Stimulated activated naive CD8-positive, alpha-beta T cell treated with anti-CD3 and anti-CD28 coated beads, Interleukin-15, Interleukin-2, amounts not matched to agents 100 U/mL and 50 U/mL, for 24 hours (primary cell): ENCODE measurements at regions not wholly inside any gene's neighbourhood (a gene's known extent, or its start where the extent isn't known, plus 50 kb on each side); places are given as distances from the start of the nearest gene placed in this dataset.

ENCODE experiments used
- ATAC-seq: fragments of 150-1000 bp; cut with Tn5 transposase; one replicate; pipeline ENCODE4 v1.10.0; 2021
- DNase-seq: peaks from one replicate; pipeline ENCODE4 v3.0.0; 2021

GRCh38 chr3:181660337-181660736, 51.4 kb upstream of the SOX2 start:
- ATAC-seq (no peak), DNase-seq (no peak)

- ATAC-seq (no peak), DNase-seq (no peak)
These were observed 74.3 kb upstream of the SOX2 start for GRCh38 chr3:181637456-181637855.

GRCh38 chr3:181637056-181637455, 74.7 kb upstream of the SOX2 start:
- no peak for DNase-seq
- ATAC-seq, result no peak

- DNase-seq (no peak), ATAC-seq (no peak)
These were observed 76.6 kb upstream of the SOX2 start for GRCh38 chr3:181635141-181635540.

GRCh38 chr3:181633556-181633955, 78.2 kb upstream of the SOX2 start:
- ATAC-seq, result no peak
- no peak for DNase-seq

- DNase-seq, result no peak
- no peak for ATAC-seq
These were observed 79.8 kb upstream of the SOX2 start for GRCh38 chr3:181631901-181632300.

GRCh38 chr3:181630853-181631252, 80.9 kb upstream of the SOX2 start:
- DNase-seq (no peak), ATAC-seq (no peak)

GRCh38 chr3:181629711-181630110, 82.0 kb upstream of the SOX2 start:
- DNase-seq (no peak), ATAC-seq (no peak)

- DNase-seq (no peak), ATAC-seq (no peak)
These were observed 82.7 kb upstream of the SOX2 start for GRCh38 chr3:181629029-181629428.

- ATAC-seq (no peak), DNase-seq (no peak)
These were observed 83.3 kb upstream of the SOX2 start for GRCh38 chr3:181628384-181628783.

GRCh38 chr3:181626036-181626435, 85.7 kb upstream of the SOX2 start:
- DNase-seq (no peak), ATAC-seq (no peak)

GRCh38 chr3:181623924-181624694, 87.6 kb upstream of the SOX2 start:
- DNase-seq (no peak), ATAC-seq (no peak)

- ATAC-seq (no peak), DNase-seq (no peak)
These were observed 89.4 kb upstream of the SOX2 start for GRCh38 chr3:181622365-181622764.

- DNase-seq, result no peak
- no peak for ATAC-seq
These were observed 91.8 kb upstream of the SOX2 start for GRCh38 chr3:181619897-181620296.

GRCh38 chr3:181618260-181618659, 93.5 kb upstream of the SOX2 start:
- ATAC-seq (no peak), DNase-seq (no peak)

GRCh38 chr3:181616088-181617070, 95.3 kb upstream of the SOX2 start:
- no peak for ATAC-seq

GRCh38 chr3:181615666-181616065, 96.1 kb upstream of the SOX2 start:
- DNase-seq (no peak), ATAC-seq (no peak)

More at GRCh38 chr3:181616088-181617070, 95.3 kb upstream of the SOX2 start:
- DNase-seq, result no peak

GRCh38 chr3:181614878-181615277, 96.8 kb upstream of the SOX2 start:
- ATAC-seq, result no peak
- DNase-seq, result no peak

- no peak for ATAC-seq
These were observed 97.9 kb upstream of the SOX2 start for GRCh38 chr3:181613813-181614212.

GRCh38 chr3:181613191-181613590, 98.5 kb upstream of the SOX2 start:
- no peak for DNase-seq
- ATAC-seq, result no peak

More at GRCh38 chr3:181613813-181614212, 97.9 kb upstream of the SOX2 start:
- no peak for DNase-seq

- DNase-seq (no peak), ATAC-seq (no peak)
These were observed 100.8 kb upstream of the SOX2 start for GRCh38 chr3:181610973-181611265.

- DNase-seq (no peak), ATAC-seq (no peak)
These were observed 101.4 kb upstream of the SOX2 start for GRCh38 chr3:181610083-181610972.
